ENCODE measurements at regions not wholly inside any gene's neighbourhood (a gene's known extent, or its start where the extent isn't known, plus 50 kb on each side); places are given as distances from the start of the nearest gene placed in this dataset.

- H3K4me2 ChIP-seq (ENCODE audit: low read length), result no peak overlapping the region
- no peaks in the 10 kb centered on the region for H3K79me2 ChIP-seq (ENCODE audit: insufficient read depth, low read length)
These were observed 285.5 kb upstream of the WWC1 start for GRCh38 chr5:168005936-168006335.

DNA sequence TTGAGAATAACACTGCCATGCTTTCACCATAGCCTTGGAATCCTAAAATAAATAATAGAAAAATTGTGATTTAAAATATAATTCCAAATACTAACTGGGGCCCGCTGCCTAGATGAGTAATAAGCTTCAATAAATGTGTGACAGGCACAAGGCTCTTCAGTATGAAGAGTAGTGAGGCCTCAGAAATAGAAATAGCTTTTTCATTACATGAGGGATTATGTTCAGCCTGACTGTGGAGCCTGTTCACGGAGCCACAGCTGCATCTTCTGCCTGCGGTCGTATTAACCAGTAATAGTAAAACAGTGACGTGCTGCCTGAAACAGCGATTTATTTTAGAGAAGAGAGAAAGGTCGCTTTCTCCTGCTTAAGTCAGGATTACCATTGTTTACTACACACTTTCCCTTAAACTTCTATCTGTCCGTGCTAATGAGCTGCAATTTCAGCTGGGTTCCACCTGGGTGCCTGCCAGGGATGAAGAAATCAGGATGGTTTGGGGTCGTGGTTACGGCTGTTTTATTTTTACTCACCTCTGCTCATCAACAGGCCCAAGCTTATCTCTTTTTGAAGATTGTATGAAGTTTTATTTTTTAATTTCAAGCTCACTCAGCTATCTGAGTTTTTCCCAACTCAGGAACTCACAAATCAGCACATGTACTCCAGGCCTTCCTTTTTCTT, 284.9 kb upstream of the WWC1 start:
- Histone ChIP-seq H3K27me3 (ENCODE audit: insufficient read depth, low read length) (no peaks in the 10 kb centered on the region; the same call in 1 of the 2 replicates), H3K4me1 (ENCODE audit: insufficient read depth, low read length, severe bottlenecking) (no peaks in the 10 kb centered on the region), H3K9me2 (ENCODE audit: low read depth, low read length) (no peaks in the 10 kb centered on the region), H3K9me3 (ENCODE audit: low read length) (no peaks in the 10 kb centered on the region), H3K4me3 (ENCODE audit: low read depth, low read length, poor library complexity, severe bottlenecking) (no peak overlapping the region), H3F3A (ENCODE audit: insufficient read depth, low read length) (no peaks in the 10 kb centered on the region), H2AFZ (ENCODE audit: low read length) (no peak overlapping the region), H3K4me2 (ENCODE audit: low read length) (no peak overlapping the region), H3K9ac (ENCODE audit: low read length) (no peak overlapping the region), H3K27ac (ENCODE audit: low read depth, low read length, poor library complexity, severe bottlenecking) (no peak overlapping the region), H3K36me3 (ENCODE audit: insufficient read depth, low read length) (no peaks in the 10 kb centered on the region), H3K79me2 (ENCODE audit: insufficient read depth, low read length) (no peaks in the 10 kb centered on the region), H4K20me1 (ENCODE audit: insufficient read depth, low read length) (no peaks in the 10 kb centered on the region)
- TF ChIP-seq, protein P1, sequence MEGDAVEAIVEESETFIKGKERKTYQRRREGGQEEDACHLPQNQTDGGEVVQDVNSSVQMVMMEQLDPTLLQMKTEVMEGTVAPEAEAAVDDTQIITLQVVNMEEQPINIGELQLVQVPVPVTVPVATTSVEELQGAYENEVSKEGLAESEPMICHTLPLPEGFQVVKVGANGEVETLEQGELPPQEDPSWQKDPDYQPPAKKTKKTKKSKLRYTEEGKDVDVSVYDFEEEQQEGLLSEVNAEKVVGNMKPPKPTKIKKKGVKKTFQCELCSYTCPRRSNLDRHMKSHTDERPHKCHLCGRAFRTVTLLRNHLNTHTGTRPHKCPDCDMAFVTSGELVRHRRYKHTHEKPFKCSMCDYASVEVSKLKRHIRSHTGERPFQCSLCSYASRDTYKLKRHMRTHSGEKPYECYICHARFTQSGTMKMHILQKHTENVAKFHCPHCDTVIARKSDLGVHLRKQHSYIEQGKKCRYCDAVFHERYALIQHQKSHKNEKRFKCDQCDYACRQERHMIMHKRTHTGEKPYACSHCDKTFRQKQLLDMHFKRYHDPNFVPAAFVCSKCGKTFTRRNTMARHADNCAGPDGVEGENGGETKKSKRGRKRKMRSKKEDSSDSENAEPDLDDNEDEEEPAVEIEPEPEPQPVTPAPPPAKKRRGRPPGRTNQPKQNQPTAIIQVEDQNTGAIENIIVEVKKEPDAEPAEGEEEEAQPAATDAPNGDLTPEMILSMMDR (IDR thresholded peaks at IDR 0.05; ENCODE audit: low read length), result no peak
- no peak for TF ChIP-seq EZH2 (IDR thresholded peaks at IDR 0.05; ENCODE audit: borderline replicate concordance, low read length)

More at GRCh38 chr5:168005936-168006335, 285.5 kb upstream of the WWC1 start:
- Histone ChIP-seq H3K27ac (ENCODE audit: low read depth, low read length, poor library complexity, severe bottlenecking) (no peak overlapping the region), H3K9me2 (ENCODE audit: low read depth, low read length) (no peaks in the 10 kb centered on the region), H4K20me1 (ENCODE audit: insufficient read depth, low read length) (no peaks in the 10 kb centered on the region), H3K4me1 (ENCODE audit: insufficient read depth, low read length, severe bottlenecking) (no peaks in the 10 kb centered on the region), H3F3A (ENCODE audit: insufficient read depth, low read length) (no peaks in the 10 kb centered on the region), H3K9ac (ENCODE audit: low read length) (no peak overlapping the region), H3K9me3 (ENCODE audit: low read length) (no peaks in the 10 kb centered on the region), H3K36me3 (ENCODE audit: insufficient read depth, low read length) (no peaks in the 10 kb centered on the region), H2AFZ (ENCODE audit: low read length) (no peak overlapping the region), H3K27me3 (ENCODE audit: insufficient read depth, low read length) (no peaks in the 10 kb centered on the region; the same call in 1 of the 2 replicates), H3K4me3 (ENCODE audit: low read depth, low read length, poor library complexity, severe bottlenecking) (no peak overlapping the region)
- no peak for TF ChIP-seq EZH2 (IDR thresholded peaks at IDR 0.05; ENCODE audit: borderline replicate concordance, low read length)
- TF ChIP-seq, protein P1 (IDR thresholded peaks at IDR 0.05; ENCODE audit: low read length), result no peak

DNA sequence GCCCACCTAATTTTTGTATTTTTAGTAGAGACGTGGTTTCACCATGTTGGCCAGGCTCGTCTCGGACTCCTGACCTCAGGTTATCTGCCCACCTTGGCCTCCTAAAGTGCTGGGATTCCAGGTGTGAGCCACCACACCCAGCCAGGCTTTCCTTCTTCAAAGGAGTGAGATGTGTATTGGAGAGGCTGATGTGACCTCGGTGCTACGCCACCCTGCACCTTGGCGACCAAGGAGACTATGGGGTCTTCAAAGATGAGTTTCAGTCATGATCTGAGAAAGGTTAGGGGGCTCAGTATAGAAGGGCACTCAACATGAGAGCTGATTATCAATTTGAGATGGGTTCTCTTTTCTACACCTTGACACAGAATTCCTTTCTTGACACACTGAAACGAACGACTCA, 284.2 kb upstream of the WWC1 start:
- H3K4me1 ChIP-seq (ENCODE audit: insufficient read depth, low read length, severe bottlenecking), result no peaks in the 10 kb centered on the region
- TF ChIP-seq, protein P1 (IDR thresholded peaks at IDR 0.05; ENCODE audit: low read length), result no peak
- TF ChIP-seq EZH2 (IDR thresholded peaks at IDR 0.05; ENCODE audit: borderline replicate concordance, low read length), result no peak
- no peak overlapping the region for H2AFZ ChIP-seq (ENCODE audit: low read length)
- H3K4me2 ChIP-seq (ENCODE audit: low read length), result no peak overlapping the region
- H4K20me1 ChIP-seq (ENCODE audit: insufficient read depth, low read length), result no peaks in the 10 kb centered on the region
- no peak overlapping the region for H3K4me3 ChIP-seq (ENCODE audit: low read depth, low read length, poor library complexity, severe bottlenecking)
- no peaks in the 10 kb centered on the region for H3K36me3 ChIP-seq (ENCODE audit: insufficient read depth, low read length)
- H3K79me2 ChIP-seq (ENCODE audit: insufficient read depth, low read length), result no peaks in the 10 kb centered on the region
- no peak overlapping the region for H3K9ac ChIP-seq (ENCODE audit: low read length)
- H3F3A ChIP-seq (ENCODE audit: insufficient read depth, low read length), result no peaks in the 10 kb centered on the region
- H3K27me3 ChIP-seq (ENCODE audit: insufficient read depth, low read length), result no peaks in the 10 kb centered on the region; the same call in 1 of the 2 replicates
- no peaks in the 10 kb centered on the region for H3K9me2 ChIP-seq (ENCODE audit: low read depth, low read length)
- H3K9me3 ChIP-seq (ENCODE audit: low read length), result no peaks in the 10 kb centered on the region
- H3K27ac ChIP-seq (ENCODE audit: low read depth, low read length, poor library complexity, severe bottlenecking), result no peak overlapping the region
